Calu3 (cell line): ENCODE measurements at regions not wholly inside any gene's neighbourhood (a gene's known extent, or its start where the extent isn't known, plus 50 kb on each side); places are given as distances from the start of the nearest gene placed in this dataset.

Experiments
- BruUV-seq: library from RNA; stranded (reverse); fragments of 400-500 nt; replicated peaks from 2 replicates; lab custom pipeline; 2021; lab: Mats Ljungman, UMichigan
- CTCF ChIA-PET: fragments of 300-600 bp; sonication (Branson Sonifier 250); formaldehyde crosslinking; loops from one replicate; lab custom pipeline; 2022; ENCODE audit warnings: antibody characterized with exemption; lab: Charles Lee
- DNase-seq: peaks from one replicate; pipeline ENCODE4 v3.0.0; 2022
- H3K27ac Mint-ChIP-seq: one replicate; pipeline ENCODE4 v1.8.0; 2022; ENCODE audit warnings: mixed read lengths; ENCODE audit not compliant: unreplicated experiment
- H3K27me3 Mint-ChIP-seq: one replicate; pipeline ENCODE4 v1.8.0; 2022; ENCODE audit warnings: mixed read lengths; ENCODE audit not compliant: unreplicated experiment
- H3K36me3 Mint-ChIP-seq: one replicate; pipeline ENCODE4 v1.8.0; 2022; ENCODE audit warnings: mild to moderate bottlenecking, moderate library complexity, mixed read lengths; ENCODE audit not compliant: insufficient read depth, unreplicated experiment
- H3K4me1 Mint-ChIP-seq: one replicate; pipeline ENCODE4 v1.8.0; 2022; ENCODE audit warnings: mild to moderate bottlenecking, low read depth, mixed read lengths; ENCODE audit not compliant: unreplicated experiment
- H3K4me3 Mint-ChIP-seq: one replicate; pipeline ENCODE4 v1.8.0; 2022; ENCODE audit warnings: mild to moderate bottlenecking, low read depth, moderate library complexity, mixed read lengths; ENCODE audit not compliant: unreplicated experiment
- H3K9me3 Mint-ChIP-seq: one replicate; pipeline ENCODE4 v1.8.0; 2022; ENCODE audit warnings: low read depth, mixed read lengths; ENCODE audit not compliant: unreplicated experiment
- CTCF ChIP-seq: fragments of 200-600 bp; IDR thresholded peaks from one replicate; pipeline ENCODE4 v1.8.0; 2022; ENCODE audit warnings: antibody characterized with exemption; ENCODE audit not compliant: unreplicated experiment
- intact Hi-C: fragments of 100-400 bp; cut with micrococcal nuclease; formaldehyde crosslinking; loops from one replicate; pipeline ENCODE4 v1.10.0; 2022; ENCODE audit not compliant: unreplicated experiment

DNA sequence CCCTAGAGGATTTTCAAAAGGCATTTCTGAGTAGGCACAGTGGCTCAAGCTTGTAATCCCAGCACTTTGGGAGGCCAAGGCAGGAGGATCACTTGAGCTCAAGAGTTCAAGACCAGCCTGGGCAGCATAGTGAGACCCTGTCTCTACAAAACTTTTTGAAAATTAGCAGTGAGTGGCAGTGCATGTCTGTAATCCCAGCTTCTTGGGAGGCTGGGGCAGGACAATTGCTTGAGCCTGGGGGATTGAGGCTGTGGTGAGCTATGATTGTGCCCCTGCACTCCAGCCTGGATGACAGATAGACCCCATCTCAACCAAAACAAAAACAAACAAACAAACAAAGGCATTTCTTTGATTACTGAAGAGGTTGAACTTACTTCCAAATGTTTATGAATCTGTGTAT lies 201.4 kb downstream of the KIF26A start:
- CTCF ChIA-PET, result no interaction called here
- Mint-ChIP-seq H3K36me3 (no peaks in the 10 kb centered on the region), H3K27ac (no peak overlapping the region), H3K27me3 (peaks cover 92% of the 10 kb centered on the region), H3K4me1 (no peaks in the 10 kb centered on the region), H3K9me3 (peaks cover 10% of the 10 kb centered on the region), H3K4me3 (no peak overlapping the region)
- no TSS peak for BruUV-seq
- no peak for DNase-seq
- intact Hi-C loops, result no loop called here
- no peak for TF ChIP-seq CTCF

DNA sequence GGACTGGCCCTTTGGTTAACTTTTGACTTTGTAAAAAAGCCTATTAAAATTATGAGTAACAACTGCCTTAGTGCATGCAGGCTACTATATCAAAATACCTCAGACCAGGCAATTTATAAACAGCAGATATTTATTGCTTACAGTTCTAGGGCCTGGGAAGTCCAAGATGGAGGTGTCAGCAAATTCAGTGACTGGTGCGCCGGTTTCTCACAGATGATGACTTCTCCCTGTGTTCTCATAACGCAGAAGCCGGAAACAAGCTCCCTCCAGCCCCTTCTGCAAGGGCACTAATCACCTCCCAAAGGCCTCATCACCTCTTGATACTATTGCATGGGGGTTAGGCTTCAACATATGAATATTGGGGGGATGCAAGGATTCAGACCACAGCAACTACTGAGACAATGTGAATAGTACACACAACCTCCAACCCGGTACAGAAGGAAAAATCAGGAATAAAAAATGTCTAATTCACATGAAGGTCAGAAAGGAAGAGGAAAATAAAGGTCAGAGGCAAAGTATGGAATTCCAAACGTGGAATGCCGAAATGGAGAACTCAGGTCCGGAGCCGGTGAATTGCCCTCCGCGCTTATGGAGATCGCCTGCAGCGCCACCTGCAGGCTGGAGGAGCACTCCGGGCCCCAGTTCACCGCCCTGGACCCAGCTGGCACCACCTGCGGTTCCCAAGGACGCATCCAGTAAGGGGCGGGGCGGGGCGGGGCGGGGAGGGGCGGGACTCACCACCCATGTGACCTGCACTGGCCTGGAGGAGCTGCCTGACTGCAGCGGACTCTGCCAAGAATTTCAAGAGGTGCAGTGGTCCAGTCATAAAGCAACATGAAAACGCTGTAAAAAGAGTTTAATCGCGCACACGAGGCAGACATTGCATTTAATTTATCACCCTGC lies 203.4 kb downstream of the KIF26A start:
- CTCF ChIA-PET, result interaction anchor here (0.8 kb wide), 1 partner anchor 211 kb away, joined by 3 read pairs; no protein-coding TSS in a partner anchor
- intact Hi-C loops, result no loop called here
- Mint-ChIP-seq H3K27ac (no peak overlapping the region), H3K27me3 (peaks cover 93% of the 10 kb centered on the region), H3K4me1 (no peaks in the 10 kb centered on the region), H3K36me3 (no peaks in the 10 kb centered on the region), H3K9me3 (peaks cover 10% of the 10 kb centered on the region), H3K4me3 (no peak overlapping the region)
- no TSS peak for BruUV-seq
- peak; percentile 54 for TF ChIP-seq CTCF
- DNase-seq, result peak; percentile 80

DNA sequence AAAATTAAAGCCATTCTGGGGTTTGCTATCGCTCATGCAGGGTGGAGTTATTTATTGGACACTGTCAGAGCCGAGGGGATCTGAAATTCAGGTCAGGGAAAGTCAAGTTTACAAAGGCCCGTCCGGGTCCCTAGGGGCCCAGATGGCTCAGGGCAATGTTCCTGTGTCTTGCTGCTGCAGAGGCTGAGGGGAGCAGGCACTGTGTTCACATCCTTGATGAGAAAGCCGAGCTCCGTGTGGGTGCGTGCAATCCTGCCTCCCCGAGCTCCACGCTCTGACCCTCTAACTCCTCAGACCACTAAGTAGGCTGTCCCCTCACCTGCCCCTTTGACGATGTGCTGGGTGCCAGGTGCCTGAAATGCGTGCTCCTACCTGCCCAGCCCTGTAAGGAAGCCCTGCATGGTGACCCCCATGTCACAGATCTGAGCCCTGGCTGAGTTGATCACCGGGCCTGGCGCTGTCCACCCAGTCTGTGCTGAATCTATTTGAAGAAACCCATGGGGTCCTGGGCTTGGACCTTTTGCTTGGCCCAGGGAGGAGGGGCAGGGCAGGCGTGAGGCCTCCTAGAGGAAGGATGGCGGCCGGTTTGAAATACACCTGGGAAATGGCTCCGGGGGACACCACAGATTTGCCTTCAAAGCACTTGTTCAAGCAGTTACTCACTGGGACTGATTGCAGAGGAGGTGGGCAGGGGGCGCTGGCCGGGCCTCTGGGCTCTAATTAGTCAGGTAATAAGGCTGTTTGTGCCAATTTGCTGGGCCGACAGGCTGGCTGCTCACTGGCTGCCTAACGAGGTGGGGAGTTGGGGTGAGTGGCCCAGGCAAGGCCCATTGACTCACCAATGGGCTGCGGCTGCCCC lies 204.3 kb downstream of the KIF26A start:
- no peak for TF ChIP-seq CTCF
- Mint-ChIP-seq H3K27ac (no peak overlapping the region), H3K4me1 (no peaks in the 10 kb centered on the region), H3K36me3 (no peaks in the 10 kb centered on the region), H3K4me3 (no peak overlapping the region), H3K9me3 (peaks cover 10% of the 10 kb centered on the region), H3K27me3 (peaks cover 93% of the 10 kb centered on the region)
- BruUV-seq, result no TSS peak
- CTCF ChIA-PET, result interaction anchor here (0.8 kb wide), 1 partner anchor 212 kb away, joined by 3 read pairs; no protein-coding TSS in a partner anchor
- intact Hi-C loops, result no loop called here
- DNase-seq, result no peak

DNA sequence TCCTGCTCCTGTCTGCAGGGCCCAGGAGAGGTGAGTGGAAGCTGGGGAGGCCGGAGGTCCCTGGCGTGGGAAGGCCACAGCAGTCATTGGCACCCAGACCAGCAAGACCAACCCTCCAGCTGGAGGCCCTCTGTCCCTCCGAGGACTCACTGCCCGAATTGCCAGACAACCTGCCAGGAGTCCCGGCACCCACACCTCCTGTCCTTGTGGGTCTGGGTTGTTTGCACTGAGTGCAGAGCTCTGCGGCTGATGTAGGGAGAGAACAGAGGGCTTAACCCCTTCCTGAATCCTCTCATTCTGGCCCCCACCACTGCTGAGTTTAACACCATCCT lies 204.9 kb downstream of the KIF26A start:
- no peak for TF ChIP-seq CTCF
- peaks cover 93% of the 10 kb centered on the region for H3K27me3 Mint-ChIP-seq
- peaks cover 8% of the 10 kb centered on the region for H3K9me3 Mint-ChIP-seq
- CTCF ChIA-PET, result no interaction called here
- no peak for DNase-seq
- BruUV-seq, result no TSS peak
- no peaks in the 10 kb centered on the region for H3K4me1 Mint-ChIP-seq
- no peak overlapping the region for H3K27ac Mint-ChIP-seq
- H3K4me3 Mint-ChIP-seq, result no peak overlapping the region
- intact Hi-C loops, result no loop called here
- no peaks in the 10 kb centered on the region for H3K36me3 Mint-ChIP-seq
